ENCODE measurements at regions not wholly inside any gene's neighbourhood (a gene's known extent, or its start where the extent isn't known, plus 50 kb on each side); places are given as distances from the start of the nearest gene placed in this dataset.

GRCh38 chr3:144660186-144660585, 688.6 kb downstream of the DIPK2A start:
- Histone ChIP-seq H3K9ac (ENCODE audit: extremely low read depth, insufficient read length, low read length) (no peak overlapping the region), H4K5ac (ENCODE audit: insufficient read length, low read depth, low read length) (no peak overlapping the region), H2AK5ac (ENCODE audit: insufficient read length, low read length) (no peak overlapping the region), H3K14ac (ENCODE audit: insufficient read depth, low read length) (no peak overlapping the region), H3K23ac (ENCODE audit: insufficient read length, low read depth, low read length) (no peak overlapping the region), H3K4me2 (ENCODE audit: insufficient read depth, insufficient read length, low read length) (no peak overlapping the region), H3K79me1 (ENCODE audit: insufficient read depth, low read depth, low read length, poor library complexity, severe bottlenecking) (no peaks in the 10 kb centered on the region), H4K8ac (replicated peaks; ENCODE audit: insufficient read length, low read depth, low read length) (no peak overlapping the region), H3K18ac (ENCODE audit: insufficient read length, low read depth, low read length) (no peak overlapping the region), H2AFZ (ENCODE audit: low read length) (no peak overlapping the region), H4K91ac (ENCODE audit: insufficient read length, low read depth, low read length) (no peak overlapping the region), H3K4ac (ENCODE audit: low read depth, low read length) (no peak overlapping the region), H3K56ac (ENCODE audit: insufficient read length, low read depth, low read length) (no peak overlapping the region), H3K4me1 (ENCODE audit: insufficient read depth, low read length) (no peaks in the 10 kb centered on the region), H4K20me1 (ENCODE audit: control insufficient read depth, insufficient read depth, insufficient read length) (no peaks in the 10 kb centered on the region), H2BK120ac (ENCODE audit: low read depth, low read length, poor library complexity, severe bottlenecking) (no peak overlapping the region), H2BK5ac (ENCODE audit: insufficient read length, low read length) (no peak overlapping the region), H2BK15ac (ENCODE audit: low read depth, low read length) (no peak overlapping the region), H3K9me3 (ENCODE audit: control insufficient read depth, low read depth, low read length) (peaks cover 8% of the 10 kb centered on the region), H3K79me2 (ENCODE audit: insufficient read depth, low read length) (no peaks in the 10 kb centered on the region), H3T11ph (ENCODE audit: low read length) (no peak overlapping the region), H2BK12ac (ENCODE audit: insufficient read length, low read depth, low read length) (no peak overlapping the region), H3K27me3 (ENCODE audit: insufficient read depth, low read length) (no peaks in the 10 kb centered on the region), H3K27ac (ENCODE audit: insufficient read length, low read depth, low read length) (no peak overlapping the region), H3K23me2 (ENCODE audit: insufficient read length, low read depth, low read length, poor library complexity, severe bottlenecking) (no peaks in the 10 kb centered on the region), H2BK20ac (ENCODE audit: low read depth, low read length, poor library complexity, severe bottlenecking) (no peak overlapping the region)
- no CpG with 5 or more reads among the region's 1 CpG for WGBS (ENCODE audit: extremely low coverage, insufficient read length, low lambda C conversion rate)
- TF ChIP-seq CTCF (conservative IDR thresholded peaks at IDR 0.05): no peak
- H3K27ac Mint-ChIP-seq: no peak overlapping the region
- H3K4me3 Mint-ChIP-seq: no peak overlapping the region
- H3K36me3 Mint-ChIP-seq (ENCODE audit: insufficient read depth in 1 of 3, low read depth in 3 of 3): peaks cover 8 to 15% (median 15%) of the 10 kb centered on the region in 3 experiments
- H3K27me3 Mint-ChIP-seq (ENCODE audit: low read depth): no peaks in the 10 kb centered on the region
- no peak for DNase-seq
- no peaks in the 10 kb centered on the region for H3K4me1 Mint-ChIP-seq
- H3K9me3 Mint-ChIP-seq: peaks cover 18 to 19% of the 10 kb centered on the region in 2 experiments

Measured in H9 (cell line).